ENCODE measurements at regions not wholly inside any gene's neighbourhood (a gene's known extent, or its start where the extent isn't known, plus 50 kb on each side); places are given as distances from the start of the nearest gene placed in this dataset.

- TF ChIP-seq CTCF (IDR thresholded peaks at IDR 0.05) (no peak), EP300 (IDR thresholded peaks at IDR 0.05) (no peak), POLR2A (IDR thresholded peaks at IDR 0.05) (no peak)
These were observed 257.2 kb downstream of the GLRX3 start for GRCh38 chr10:130393342-130393741.

Measured in ovary (tissue), 3 donors.